HG03432 (cell line): ENCODE measurements at regions not wholly inside any gene's neighbourhood (a gene's known extent, or its start where the extent isn't known, plus 50 kb on each side); places are given as distances from the start of the nearest gene placed in this dataset.

Experiments used
- ATAC-seq: cut with Tn5 transposase; IDR thresholded peaks from one replicate; pipeline ENCODE4 v1.9.1; 2021; ENCODE audit warnings: mild to moderate bottlenecking, moderate library complexity; ENCODE audit not compliant: unreplicated experiment

GRCh38 chr21:41689289-41689583 lies 77.6 kb downstream of the RIPK4 start:
- no peak for ATAC-seq

- ATAC-seq, result no peak
Observed at GRCh38 chr21:41687633-41688032, 79.2 kb downstream of the RIPK4 start.

GRCh38 chr21:41686664-41687063 lies 80.2 kb downstream of the RIPK4 start:
- ATAC-seq, result no peak

- ATAC-seq, result no peak
Observed at GRCh38 chr21:41685511-41686149, 81.2 kb downstream of the RIPK4 start.

- no peak for ATAC-seq
Observed at GRCh38 chr21:41684381-41685245, 82.2 kb downstream of the RIPK4 start.

GRCh38 chr21:41683815-41684214 lies 83.0 kb downstream of the RIPK4 start:
- no peak for ATAC-seq

- no peak for ATAC-seq
Observed at GRCh38 chr21:41682719-41683179, 84.1 kb downstream of the RIPK4 start.

GRCh38 chr21:41681939-41682718 lies 84.7 kb downstream of the RIPK4 start:
- ATAC-seq, result no peak

- ATAC-seq, result no peak
Observed at GRCh38 chr21:41681348-41681801, 85.5 kb downstream of the RIPK4 start.

GRCh38 chr21:41680444-41681347 lies 86.2 kb downstream of the RIPK4 start:
- ATAC-seq, result no peak

GRCh38 chr21:41678924-41679318 lies 87.9 kb downstream of the RIPK4 start:
- no peak for ATAC-seq

- ATAC-seq, result no peak
Observed at GRCh38 chr21:41678016-41678923, 88.6 kb downstream of the RIPK4 start.

GRCh38 chr21:41677671-41678015 lies 89.2 kb downstream of the RIPK4 start:
- ATAC-seq, result no peak

GRCh38 chr21:41676198-41676597 lies 90.7 kb downstream of the RIPK4 start:
- no peak for ATAC-seq

- ATAC-seq, result no peak
Observed at GRCh38 chr21:41675574-41675973, 91.3 kb downstream of the RIPK4 start.

GRCh38 chr21:41674402-41674801 lies 92.5 kb downstream of the RIPK4 start:
- ATAC-seq, result no peak

- ATAC-seq, result no peak
Observed at GRCh38 chr21:41673596-41674335, 93.1 kb downstream of the RIPK4 start.

- no peak for ATAC-seq
Observed at GRCh38 chr21:41673071-41673470, 93.8 kb downstream of the RIPK4 start.

- no peak for ATAC-seq
Observed at GRCh38 chr21:41672543-41672915, 94.3 kb downstream of the RIPK4 start.
